OCI-LY7 (cell line): ENCODE measurements at regions not wholly inside any gene's neighbourhood (a gene's known extent, or its start where the extent isn't known, plus 50 kb on each side); places are given as distances from the start of the nearest gene placed in this dataset.

Experiments
- BruUV-seq: library from RNA; stranded (reverse); fragments of 400-500 nt; replicated peaks from 2 replicates; lab custom pipeline; 2021; lab: Mats Ljungman, UMichigan
- CTCF ChIA-PET: fragments of 300-600 bp; sonication (Branson Sonifier 250); formaldehyde crosslinking; loops from one replicate; lab custom pipeline; 2022; ENCODE audit warnings: antibody characterized with exemption; ENCODE audit not compliant: unreplicated experiment; lab: Charles Lee
- POLR2A ChIA-PET: fragments of 300-600 bp; sonication (Branson Sonifier 250); formaldehyde crosslinking; loops from one replicate; lab custom pipeline; 2022; ENCODE audit warnings: antibody characterized with exemption; lab: Charles Lee
- DNase-seq: peaks from one replicate; pipeline ENCODE4 v3.0.0-alpha.2; 2015; ENCODE audit warnings: low spot score
- H2AFZ ChIP-seq: fragments of 200-600 bp; sonication (generic), shearing (Covaris generic); 2 replicates; pipeline ENCODE4 v1.6.1; 2014; ENCODE audit warnings: mild to moderate bottlenecking, antibody characterized with exemption, low read length, moderate library complexity
- H3K27ac ChIP-seq: fragments of 200-600 bp; sonication (generic); 2 replicates; pipeline ENCODE4 v1.5.1; 2014; ENCODE audit warnings: mixed run types, low read depth, mild to moderate bottlenecking, moderate library complexity, low read length, inconsistent platforms; ENCODE audit not compliant: poor library complexity, severe bottlenecking
- H3K36me3 ChIP-seq: fragments of 200-600 bp; sonication (generic); 2 replicates; pipeline ENCODE4 v1.6.1; 2014; ENCODE audit warnings: mild to moderate bottlenecking, antibody characterized with exemption, low read length, moderate library complexity, mixed read lengths; ENCODE audit not compliant: insufficient read depth
- H3K4me1 ChIP-seq: fragments of 200-600 bp; sonication (generic); 2 replicates; pipeline ENCODE4 v1.5.1; 2014; ENCODE audit warnings: mild to moderate bottlenecking, low read length; ENCODE audit not compliant: insufficient read depth, poor library complexity, severe bottlenecking
- H3K4me2 ChIP-seq: fragments of 200-600 bp; sonication (generic); 2 replicates; pipeline ENCODE4 v1.6.1; 2014; ENCODE audit warnings: mild to moderate bottlenecking, low read length
- H3K4me3 ChIP-seq: fragments of 200-600 bp; sonication (generic); 2 replicates; pipeline ENCODE4 v1.5.1; 2014; ENCODE audit warnings: mild to moderate bottlenecking, low read depth, low read length; ENCODE audit not compliant: poor library complexity, severe bottlenecking
- H3K79me2 ChIP-seq: fragments of 200-600 bp; sonication (generic); 2 replicates; pipeline ENCODE4 v1.6.1; 2016; ENCODE audit warnings: low read depth, mild to moderate bottlenecking, low read length, moderate library complexity, mixed read lengths; ENCODE audit not compliant: insufficient read depth
- H3K9me2 ChIP-seq: fragments of 200-600 bp; sonication (generic); 2 replicates; pipeline ENCODE4 v1.6.1; 2016; ENCODE audit warnings: mild to moderate bottlenecking, low read length, mixed read lengths; ENCODE audit not compliant: insufficient read depth
- H3K9me3 ChIP-seq: fragments of 200-600 bp; sonication (generic); 2 replicates; pipeline ENCODE4 v1.6.1; 2014; ENCODE audit warnings: mild to moderate bottlenecking, mixed run types, low read length, mixed read lengths
- H4K20me1 ChIP-seq: fragments of 200-600 bp; sonication (generic); 2 replicates; pipeline ENCODE4 v1.6.1; 2014; ENCODE audit warnings: mild to moderate bottlenecking, antibody characterized with exemption, low read length, moderate library complexity, mixed read lengths; ENCODE audit not compliant: insufficient read depth
- CTCF ChIP-seq: fragments of 200-600 bp; sonication (generic); conservative IDR thresholded peaks from 2 replicates; pipeline ENCODE4 v1.5.1; 2014; ENCODE audit warnings: mild to moderate bottlenecking, antibody characterized with exemption, low read length, moderate library complexity, mixed read lengths
- EZH2phosphoT487 ChIP-seq: fragments of 200-600 bp; sonication (generic); IDR thresholded peaks from 2 replicates; pipeline ENCODE4 v1.6.1; 2018; ENCODE audit warnings: low read depth, borderline replicate concordance, mild to moderate bottlenecking, mixed run types, antibody characterized with exemption, low read length, moderate library complexity, mixed read lengths
- intact Hi-C: fragments of 100-400 bp; cut with micrococcal nuclease; formaldehyde crosslinking; loops from one replicate; pipeline ENCODE4 v1.10.0; 2022; ENCODE audit not compliant: unreplicated experiment

- H2AFZ ChIP-seq: no peak overlapping the region
- no peaks in the 10 kb centered on the region for H4K20me1 ChIP-seq
- no peaks in the 10 kb centered on the region for H3K79me2 ChIP-seq
- ChIA-PET POLR2A (no interaction called here), CTCF (no interaction called here)
- H3K4me2 ChIP-seq: no peak overlapping the region
- no peak overlapping the region for H3K4me3 ChIP-seq
- BruUV-seq: no TSS peak
- no peak for DNase-seq
- no peaks in the 10 kb centered on the region for H3K36me3 ChIP-seq
- intact Hi-C loops: no loop called here
- H3K27ac ChIP-seq: no peak overlapping the region
- H3K9me2 ChIP-seq: no peaks in the 10 kb centered on the region
- no peak for TF ChIP-seq CTCF
- no peak for TF ChIP-seq EZH2phosphoT487
- no peaks in the 10 kb centered on the region for H3K4me1 ChIP-seq
- H3K9me3 ChIP-seq: no peaks in the 10 kb centered on the region
These were observed 82.9 kb upstream of the BARX2 start for GRCh38 chr11:129292771-129293170.

DNA sequence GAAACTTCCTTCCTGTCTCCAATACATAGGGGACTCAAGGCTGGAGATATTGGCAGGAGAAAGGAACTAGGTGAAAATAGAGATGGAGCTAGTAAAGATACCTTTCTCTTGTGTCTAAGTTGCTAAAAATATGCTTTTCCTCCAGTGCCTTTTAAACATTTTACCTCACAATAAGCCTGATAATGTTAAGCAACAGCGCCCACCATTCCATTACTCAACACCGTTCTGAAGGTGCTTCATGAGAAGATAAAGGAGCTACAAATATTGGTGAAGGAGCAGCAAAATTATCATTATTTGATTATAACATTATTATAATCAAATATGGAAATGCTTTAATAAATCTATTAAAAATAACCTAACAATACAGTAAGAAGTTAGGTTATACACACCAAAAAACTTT is 83.6 kb upstream of the BARX2 start:
- DNase-seq: no peak
- ChIA-PET POLR2A (interaction anchor here (0.6 to 0.7 kb wide), 2 partner anchors 105 to 281 kb away, joined by 3 to 4 read pairs; no protein-coding TSS in a partner anchor), CTCF (no interaction called here)
- no peak overlapping the region for H3K27ac ChIP-seq
- TF ChIP-seq CTCF (no peak), EZH2phosphoT487 (no peak)
- no peaks in the 10 kb centered on the region for H3K79me2 ChIP-seq
- H3K9me2 ChIP-seq: no peaks in the 10 kb centered on the region
- no peaks in the 10 kb centered on the region for H3K4me1 ChIP-seq
- no peak overlapping the region for H3K4me2 ChIP-seq
- H2AFZ ChIP-seq: no peak overlapping the region
- intact Hi-C loops: no loop called here
- H4K20me1 ChIP-seq: no peaks in the 10 kb centered on the region
- no peak overlapping the region for H3K4me3 ChIP-seq
- BruUV-seq: no TSS peak
- H3K9me3 ChIP-seq: no peaks in the 10 kb centered on the region
- H3K36me3 ChIP-seq: no peaks in the 10 kb centered on the region

- no peak overlapping the region for H3K4me3 ChIP-seq
- intact Hi-C loops: no loop called here
- no peak overlapping the region for H3K4me2 ChIP-seq
- no peaks in the 10 kb centered on the region for H3K9me2 ChIP-seq
- no peak overlapping the region for H2AFZ ChIP-seq
- ChIA-PET CTCF (no interaction called here), POLR2A (interaction anchor here (0.7 kb wide), 1 partner anchor 281 kb away, joined by 4 read pairs; no protein-coding TSS in a partner anchor)
- TF ChIP-seq EZH2phosphoT487 (no peak), CTCF (no peak)
- no peaks in the 10 kb centered on the region for H3K9me3 ChIP-seq
- no peaks in the 10 kb centered on the region for H3K4me1 ChIP-seq
- no peaks in the 10 kb centered on the region for H4K20me1 ChIP-seq
- H3K27ac ChIP-seq: no peak overlapping the region
- BruUV-seq: no TSS peak
- no peaks in the 10 kb centered on the region for H3K36me3 ChIP-seq
- H3K79me2 ChIP-seq: no peaks in the 10 kb centered on the region
- DNase-seq: no peak
These were observed 84.1 kb upstream of the BARX2 start for GRCh38 chr11:129291546-129291945.
